H9 (cell line): ENCODE measurements at regions not wholly inside any gene's neighbourhood (a gene's known extent, or its start where the extent isn't known, plus 50 kb on each side); places are given as distances from the start of the nearest gene placed in this dataset.
A peak's percentile ranks its signal among the peaks of the same experiment; 100 is the strongest.

Experiments used
- DNase-seq: peaks from one replicate; pipeline ENCODE4 v3.0.0-alpha.2; 2017
- H2AFZ ChIP-seq: one replicate; pipeline ENCODE4 v1.6.1; 2013; ENCODE audit warnings: mild to moderate bottlenecking, low read length, control low read depth, moderate library complexity
- H2AK5ac ChIP-seq: 2 replicates; pipeline ENCODE4 v1.6.1; 2013; ENCODE audit warnings: low read length, control low read depth, mixed read lengths; ENCODE audit not compliant: insufficient read length
- H2BK120ac ChIP-seq: one replicate; pipeline ENCODE4 v1.6.1; 2013; ENCODE audit warnings: low read depth, mild to moderate bottlenecking, low read length, control low read depth, inconsistent platforms; ENCODE audit not compliant: poor library complexity, severe bottlenecking
- H2BK12ac ChIP-seq: 2 replicates; pipeline ENCODE4 v1.6.1; 2013; ENCODE audit warnings: low read length, control low read depth, mixed read lengths, low read depth; ENCODE audit not compliant: insufficient read length
- H2BK15ac ChIP-seq: 2 replicates; pipeline ENCODE4 v1.6.1; 2013; ENCODE audit warnings: low read depth, low read length, control low read depth
- H2BK20ac ChIP-seq: one replicate; pipeline ENCODE4 v1.6.1; 2013; ENCODE audit warnings: low read depth, mild to moderate bottlenecking, low read length, control low read depth, inconsistent platforms; ENCODE audit not compliant: poor library complexity, severe bottlenecking
- H2BK5ac ChIP-seq: 2 replicates; pipeline ENCODE4 v1.6.1; 2013; ENCODE audit warnings: low read length, control low read depth, mixed read lengths; ENCODE audit not compliant: insufficient read length
- H3K14ac ChIP-seq: 2 replicates; pipeline ENCODE4 v1.6.1; 2013; ENCODE audit warnings: low read length, control low read depth; ENCODE audit not compliant: insufficient read depth
- H3K18ac ChIP-seq: 2 replicates; pipeline ENCODE4 v1.6.1; 2013; ENCODE audit warnings: low read depth, mild to moderate bottlenecking, mixed read lengths, low read length, control low read depth; ENCODE audit not compliant: insufficient read length
- H3K23ac ChIP-seq: 2 replicates; pipeline ENCODE4 v1.6.1; 2013; ENCODE audit warnings: low read length, control low read depth, mixed read lengths, low read depth; ENCODE audit not compliant: insufficient read length
- H3K23me2 ChIP-seq: 2 replicates; pipeline ENCODE4 v1.6.1; 2013; ENCODE audit warnings: low read depth, mild to moderate bottlenecking, mixed read lengths, low read length, control low read depth; ENCODE audit not compliant: insufficient read length, poor library complexity, severe bottlenecking
- H3K27ac ChIP-seq: 2 replicates; pipeline ENCODE4 v1.5.1; 2013; ENCODE audit warnings: low read length, control low read depth, mixed read lengths, low read depth; ENCODE audit not compliant: insufficient read length
- H3K27me3 ChIP-seq: 2 replicates; pipeline ENCODE4 v1.6.1; 2013; ENCODE audit warnings: low read length, control low read depth, inconsistent platforms; ENCODE audit not compliant: insufficient read depth
- H3K4ac ChIP-seq: 2 replicates; pipeline ENCODE4 v1.6.1; 2013; ENCODE audit warnings: low read depth, mild to moderate bottlenecking, control low read depth, inconsistent platforms, low read length, moderate library complexity
- H3K4me1 ChIP-seq: 2 replicates; pipeline ENCODE4 v1.6.1; 2013; ENCODE audit warnings: low read length, control low read depth, inconsistent platforms; ENCODE audit not compliant: insufficient read depth
- H3K4me2 ChIP-seq: 2 replicates; pipeline ENCODE4 v1.6.1; 2013; ENCODE audit warnings: low read length, control low read depth, mixed read lengths; ENCODE audit not compliant: insufficient read length, insufficient read depth
- H3K56ac ChIP-seq: 2 replicates; pipeline ENCODE4 v1.6.1; 2013; ENCODE audit warnings: low read depth, mild to moderate bottlenecking, mixed read lengths, low read length, control low read depth; ENCODE audit not compliant: insufficient read length
- H3K79me1 ChIP-seq: 2 replicates; pipeline ENCODE4 v1.6.1; 2013; ENCODE audit warnings: low read depth, mild to moderate bottlenecking, moderate library complexity, low read length, control low read depth, inconsistent platforms; ENCODE audit not compliant: insufficient read depth, poor library complexity, severe bottlenecking
- H3K79me2 ChIP-seq: 2 replicates; pipeline ENCODE4 v1.6.1; 2013; ENCODE audit warnings: low read length, control low read depth, inconsistent platforms; ENCODE audit not compliant: insufficient read depth
- H3K9ac ChIP-seq: 2 replicates; pipeline ENCODE4 v1.6.1; 2013; ENCODE audit warnings: low read length, control low read depth, mixed read lengths; ENCODE audit not compliant: insufficient read length; ENCODE audit errors: extremely low read depth
- H3K9me3 ChIP-seq: one replicate; pipeline ENCODE4 v1.6.1; 2013; ENCODE audit warnings: low read depth, low read length, inconsistent platforms; ENCODE audit not compliant: control insufficient read depth
- H3T11ph ChIP-seq: one replicate; pipeline ENCODE4 v1.6.1; 2013; ENCODE audit warnings: mild to moderate bottlenecking, low read length, control low read depth, inconsistent platforms
- H4K20me1 ChIP-seq: one replicate; pipeline ENCODE4 v1.6.1; 2013; ENCODE audit not compliant: control insufficient read depth, insufficient read length, insufficient read depth
- H4K5ac ChIP-seq: 2 replicates; pipeline ENCODE4 v1.6.1; 2013; ENCODE audit warnings: low read depth, mild to moderate bottlenecking, mixed read lengths, low read length, control low read depth; ENCODE audit not compliant: insufficient read length
- H4K8ac ChIP-seq: replicated peaks from 2 replicates; pipeline ENCODE4 v1.6.1; 2013; ENCODE audit warnings: low read length, control low read depth, mixed read lengths, low read depth; ENCODE audit not compliant: insufficient read length
- H4K91ac ChIP-seq: 2 replicates; pipeline ENCODE4 v1.6.1; 2013; ENCODE audit warnings: low read depth, mild to moderate bottlenecking, moderate library complexity, mixed read lengths, low read length, control low read depth; ENCODE audit not compliant: insufficient read length
- H3K27ac Mint-ChIP-seq, 3 experiments: 2 replicates in 2 of 3; 3 replicates in 1 of 3; pipeline ENCODE4 v1.8.0; 2020 to 2021; ENCODE audit warnings: mixed read lengths in 3 of 3, mild to moderate bottlenecking in 1 of 3, moderate library complexity in 1 of 3
- H3K27me3 Mint-ChIP-seq: 2 replicates; pipeline ENCODE4 v1.8.0; 2021; ENCODE audit warnings: low read depth, mild to moderate bottlenecking, moderate library complexity, mixed read lengths
- H3K36me3 Mint-ChIP-seq, 3 experiments: 2 replicates in 2 of 3; 3 replicates in 1 of 3; pipeline ENCODE4 v1.8.0; 2020 to 2021; ENCODE audit warnings: low read depth in 3 of 3, mixed read lengths in 3 of 3; ENCODE audit not compliant: insufficient read depth in 1 of 3
- H3K4me1 Mint-ChIP-seq, 2 experiments: 2 replicates each; pipeline ENCODE4 v1.8.0; 2020; ENCODE audit warnings: mixed read lengths in 2 of 2
- H3K4me3 Mint-ChIP-seq, 2 experiments: 2 replicates in 1 of 2; 3 replicates in 1 of 2; pipeline ENCODE4 v1.8.0; 2020 to 2021; ENCODE audit warnings: mild to moderate bottlenecking in 2 of 2, mixed read lengths in 2 of 2, moderate library complexity in 1 of 2
- H3K9me3 Mint-ChIP-seq, 2 experiments: 2 replicates in 1 of 2; 3 replicates in 1 of 2; pipeline ENCODE4 v1.8.0; 2020; ENCODE audit warnings: mild to moderate bottlenecking in 2 of 2, mixed read lengths in 2 of 2, moderate library complexity in 1 of 2
- WGBS: extraction: QIAGEN DNeasy Blood & Tissue Kit; methylation state at CpG from one replicate; pipeline ENCODE4 v1.1.7; 2013; ENCODE audit warnings: missing lambda C conversion rate, low lambda C conversion rate, mixed read lengths; ENCODE audit not compliant: insufficient read length; ENCODE audit errors: extremely low coverage; 5-methylcytosine and 5-hydroxymethylcytosine counted together
- TF ChIP-seq, protein P1 (sequence below): fragments of 200-600 bp; sonication (generic); conservative IDR thresholded peaks from 3 replicates; pipeline ENCODE4 v1.8.0; 2021; ENCODE audit warnings: antibody characterized with exemption, mild to moderate bottlenecking

DNA sequence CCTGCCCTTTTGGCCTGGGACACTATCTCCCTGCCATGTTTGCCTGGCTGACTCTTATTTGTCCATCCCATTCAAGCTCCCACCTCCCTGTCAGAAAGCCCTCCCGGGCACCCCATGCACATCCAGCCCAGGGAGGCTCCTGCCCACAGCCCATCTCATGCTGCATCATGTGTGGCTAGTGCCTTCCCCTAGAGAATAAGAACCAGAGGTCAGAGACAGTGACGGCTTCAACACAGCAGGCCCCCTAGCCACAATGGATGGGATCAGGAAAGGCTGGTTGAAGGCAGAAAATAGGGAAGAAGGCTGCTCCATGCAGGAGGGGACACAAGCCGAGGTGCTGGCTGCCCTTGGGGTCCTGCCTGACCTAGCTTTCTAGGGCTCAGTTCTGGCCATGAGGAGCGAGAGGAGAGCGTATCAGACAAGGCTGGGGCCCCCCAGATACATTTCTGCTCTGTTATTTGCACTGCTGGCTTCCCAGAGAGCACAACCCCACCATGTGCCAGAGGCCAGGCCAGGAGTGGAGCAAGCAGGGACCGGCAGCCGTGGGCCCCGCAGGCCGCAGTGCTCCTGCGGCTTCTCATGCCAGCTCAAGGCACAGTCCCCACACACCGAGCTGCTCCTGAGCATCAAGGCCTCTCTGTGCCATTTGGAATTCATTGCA is 161.1 kb upstream of the ZMIZ1 start:
- H2AFZ ChIP-seq, result no peak overlapping the region
- H3K14ac ChIP-seq, result no peak overlapping the region
- no peak overlapping the region for H3K27ac ChIP-seq
- H3K79me1 ChIP-seq, result no peaks in the 10 kb centered on the region
- WGBS, result no CpG with 5 or more reads among the region's 11 CpGs
- Mint-ChIP-seq H3K4me3 (no peak overlapping the region), H3K36me3 (no peaks in the 10 kb centered on the region), H3K27me3 (peaks cover 36% of the 10 kb centered on the region), H3K27ac (peak overlapping the region in 1 of 3 experiments; percentile 89; a peak in 3 of 7 replicates), H3K4me1 (peaks cover 34 to 35% of the 10 kb centered on the region in 2 experiments), H3K9me3 (peaks cover 0 to 2% of the 10 kb centered on the region in 2 experiments; a peak in 1 of 5 replicates)
- TF ChIP-seq, protein P1, sequence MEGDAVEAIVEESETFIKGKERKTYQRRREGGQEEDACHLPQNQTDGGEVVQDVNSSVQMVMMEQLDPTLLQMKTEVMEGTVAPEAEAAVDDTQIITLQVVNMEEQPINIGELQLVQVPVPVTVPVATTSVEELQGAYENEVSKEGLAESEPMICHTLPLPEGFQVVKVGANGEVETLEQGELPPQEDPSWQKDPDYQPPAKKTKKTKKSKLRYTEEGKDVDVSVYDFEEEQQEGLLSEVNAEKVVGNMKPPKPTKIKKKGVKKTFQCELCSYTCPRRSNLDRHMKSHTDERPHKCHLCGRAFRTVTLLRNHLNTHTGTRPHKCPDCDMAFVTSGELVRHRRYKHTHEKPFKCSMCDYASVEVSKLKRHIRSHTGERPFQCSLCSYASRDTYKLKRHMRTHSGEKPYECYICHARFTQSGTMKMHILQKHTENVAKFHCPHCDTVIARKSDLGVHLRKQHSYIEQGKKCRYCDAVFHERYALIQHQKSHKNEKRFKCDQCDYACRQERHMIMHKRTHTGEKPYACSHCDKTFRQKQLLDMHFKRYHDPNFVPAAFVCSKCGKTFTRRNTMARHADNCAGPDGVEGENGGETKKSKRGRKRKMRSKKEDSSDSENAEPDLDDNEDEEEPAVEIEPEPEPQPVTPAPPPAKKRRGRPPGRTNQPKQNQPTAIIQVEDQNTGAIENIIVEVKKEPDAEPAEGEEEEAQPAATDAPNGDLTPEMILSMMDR, result no peak
- no peak overlapping the region for H3K18ac ChIP-seq
- no peak overlapping the region for H2BK20ac ChIP-seq
- H2BK5ac ChIP-seq, result no peak overlapping the region
- H4K20me1 ChIP-seq, result peaks cover 2% of the 10 kb centered on the region
- no peak overlapping the region for H3K4me2 ChIP-seq
- H3K9ac ChIP-seq, result no peak overlapping the region
- no peak overlapping the region for H3T11ph ChIP-seq
- H4K5ac ChIP-seq, result no peak overlapping the region
- H2BK12ac ChIP-seq, result no peak overlapping the region
- H2BK120ac ChIP-seq, result no peak overlapping the region
- no peaks in the 10 kb centered on the region for H3K4me1 ChIP-seq
- no peak overlapping the region for H2AK5ac ChIP-seq
- H2BK15ac ChIP-seq, result no peak overlapping the region
- no peak overlapping the region for H3K56ac ChIP-seq
- no peak overlapping the region for H4K91ac ChIP-seq
- H3K4ac ChIP-seq, result no peak overlapping the region
- H3K9me3 ChIP-seq, result no peaks in the 10 kb centered on the region
- peak; percentile 24 for DNase-seq
- H3K23ac ChIP-seq, result no peak overlapping the region
- no peaks in the 10 kb centered on the region for H3K23me2 ChIP-seq
- no peaks in the 10 kb centered on the region for H3K27me3 ChIP-seq
- no peak overlapping the region for H4K8ac ChIP-seq
- no peaks in the 10 kb centered on the region for H3K79me2 ChIP-seq
